ENCODE measurements at regions not wholly inside any gene's neighbourhood (a gene's known extent, or its start where the extent isn't known, plus 50 kb on each side); places are given as distances from the start of the nearest gene placed in this dataset.

DNA sequence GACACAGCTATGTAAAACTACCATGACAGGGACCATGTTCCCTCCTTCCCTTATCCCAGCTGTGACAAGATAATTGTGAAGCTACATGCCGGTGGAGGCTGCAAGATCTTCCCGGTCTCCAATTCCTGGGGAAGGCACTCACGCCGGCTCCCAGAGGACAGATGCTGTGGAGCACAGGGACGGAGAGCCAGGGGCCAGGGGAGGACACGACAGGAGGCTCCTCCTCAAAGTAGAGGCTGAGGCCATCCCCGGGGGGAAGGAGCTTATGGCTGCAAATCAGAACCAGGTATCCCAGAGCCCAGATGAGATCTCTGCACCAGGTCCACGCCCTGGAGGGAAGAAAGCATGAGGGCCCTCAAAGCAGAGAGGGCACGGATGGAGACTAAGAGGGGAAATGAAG is 286.2 kb downstream of the TCERG1L start:
- TF ChIP-seq, protein P1, sequence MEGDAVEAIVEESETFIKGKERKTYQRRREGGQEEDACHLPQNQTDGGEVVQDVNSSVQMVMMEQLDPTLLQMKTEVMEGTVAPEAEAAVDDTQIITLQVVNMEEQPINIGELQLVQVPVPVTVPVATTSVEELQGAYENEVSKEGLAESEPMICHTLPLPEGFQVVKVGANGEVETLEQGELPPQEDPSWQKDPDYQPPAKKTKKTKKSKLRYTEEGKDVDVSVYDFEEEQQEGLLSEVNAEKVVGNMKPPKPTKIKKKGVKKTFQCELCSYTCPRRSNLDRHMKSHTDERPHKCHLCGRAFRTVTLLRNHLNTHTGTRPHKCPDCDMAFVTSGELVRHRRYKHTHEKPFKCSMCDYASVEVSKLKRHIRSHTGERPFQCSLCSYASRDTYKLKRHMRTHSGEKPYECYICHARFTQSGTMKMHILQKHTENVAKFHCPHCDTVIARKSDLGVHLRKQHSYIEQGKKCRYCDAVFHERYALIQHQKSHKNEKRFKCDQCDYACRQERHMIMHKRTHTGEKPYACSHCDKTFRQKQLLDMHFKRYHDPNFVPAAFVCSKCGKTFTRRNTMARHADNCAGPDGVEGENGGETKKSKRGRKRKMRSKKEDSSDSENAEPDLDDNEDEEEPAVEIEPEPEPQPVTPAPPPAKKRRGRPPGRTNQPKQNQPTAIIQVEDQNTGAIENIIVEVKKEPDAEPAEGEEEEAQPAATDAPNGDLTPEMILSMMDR (IDR thresholded peaks at IDR 0.05; ENCODE audit: insufficient read depth, low read length): no peak
- TF ChIP-seq POLR2AphosphoS5 (IDR thresholded peaks at IDR 0.05; ENCODE audit: low read depth) (no peak), REST (IDR thresholded peaks at IDR 0.05; ENCODE audit: insufficient replicate concordance, low read depth) (no peak), GABPA (IDR thresholded peaks at IDR 0.05; ENCODE audit: low read depth) (no peak)
